ENCODE measurements at regions not wholly inside any gene's neighbourhood (a gene's known extent, or its start where the extent isn't known, plus 50 kb on each side); places are given as distances from the start of the nearest gene placed in this dataset.

GRCh38 chr2:212683346-212684097 lies 144.9 kb upstream of the ERBB4 start:
- DNase-seq = no peak

GRCh38 chr2:212682937-212683336 lies 144.3 kb upstream of the ERBB4 start:
- DNase-seq = no peak

- no peak for DNase-seq
Measured at GRCh38 chr2:212677466-212677865, 138.9 kb upstream of the ERBB4 start.

GRCh38 chr2:212672186-212672585 lies 133.6 kb upstream of the ERBB4 start:
- DNase-seq = no peak

- no peak for DNase-seq
Measured at GRCh38 chr2:212669761-212670160, 131.2 kb upstream of the ERBB4 start.

GRCh38 chr2:212667751-212668316 lies 129.2 kb upstream of the ERBB4 start:
- no peak for DNase-seq

GRCh38 chr2:212665948-212666347 lies 127.3 kb upstream of the ERBB4 start:
- DNase-seq = no peak

GRCh38 chr2:212659441-212659840 lies 120.8 kb upstream of the ERBB4 start:
- DNase-seq = no peak

- no peak for DNase-seq
Measured at GRCh38 chr2:212649646-212650045, 111.0 kb upstream of the ERBB4 start.

- no peak for DNase-seq
Measured at GRCh38 chr2:212646698-212647366, 108.2 kb upstream of the ERBB4 start.

GRCh38 chr2:212644195-212644837 lies 105.7 kb upstream of the ERBB4 start:
- DNase-seq = no peak

GRCh38 chr2:212640428-212640827 lies 101.8 kb upstream of the ERBB4 start:
- no peak for DNase-seq

GRCh38 chr2:212638694-212639093 lies 100.1 kb upstream of the ERBB4 start:
- DNase-seq = no peak

GRCh38 chr2:212628586-212628985 lies 90.0 kb upstream of the ERBB4 start:
- no peak for DNase-seq

GRCh38 chr2:212626371-212626918 lies 87.8 kb upstream of the ERBB4 start:
- DNase-seq = no peak

GRCh38 chr2:212619954-212620353 lies 81.4 kb upstream of the ERBB4 start:
- DNase-seq = no peak

- no peak for DNase-seq
Measured at GRCh38 chr2:212618636-212619035, 80.0 kb upstream of the ERBB4 start.

GRCh38 chr2:212610872-212611425 lies 72.3 kb upstream of the ERBB4 start:
- no peak for DNase-seq

GRCh38 chr2:212609479-212609878 lies 70.9 kb upstream of the ERBB4 start:
- no peak for DNase-seq

GRCh38 chr2:212607080-212607479 lies 68.5 kb upstream of the ERBB4 start:
- no peak for DNase-seq

GRCh38 chr2:212606232-212606631 lies 67.6 kb upstream of the ERBB4 start:
- no peak for DNase-seq

GRCh38 chr2:212596688-212597087 lies 58.1 kb upstream of the ERBB4 start:
- DNase-seq = no peak

- no peak for DNase-seq
Measured at GRCh38 chr2:212596276-212596675, 57.7 kb upstream of the ERBB4 start.

Measured in stimulated activated CD4-positive, alpha-beta T cell treated with anti-CD3 and anti-CD28 coated beads, Interleukin-12 subunit alpha, Interleukin-12 subunit beta, amount 100 ng/mL, for 4 hours (primary cell).